ENCODE measurements at regions not wholly inside any gene's neighbourhood (a gene's known extent, or its start where the extent isn't known, plus 50 kb on each side); places are given as distances from the start of the nearest gene placed in this dataset.

DNA sequence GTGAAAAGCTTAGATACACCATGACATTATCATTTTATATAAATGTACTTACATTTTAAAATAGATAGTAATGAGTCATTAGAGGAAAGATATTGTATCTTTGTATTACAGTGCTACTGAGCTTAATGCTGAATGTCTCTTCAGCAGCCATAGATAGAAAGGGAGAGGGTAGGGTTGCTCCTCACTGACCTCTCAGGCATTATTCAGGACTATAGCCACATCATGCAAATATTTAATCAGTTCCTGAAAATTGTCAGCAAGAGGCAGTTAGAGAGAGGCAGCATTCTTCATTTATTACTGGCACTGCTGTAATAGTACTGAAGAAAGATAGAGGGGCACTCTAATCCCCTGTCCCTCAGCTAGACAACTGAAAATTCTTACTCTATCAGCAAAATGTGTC lies 242.0 kb upstream of the TANK start:
- TF ChIP-seq CTCF (conservative IDR thresholded peaks at IDR 0.05) (no peak), ZFX (IDR thresholded peaks at IDR 0.05) (no peak)

Measured in C4-2B (cell line).